ENCODE measurements at regions not wholly inside any gene's neighbourhood (a gene's known extent, or its start where the extent isn't known, plus 50 kb on each side); places are given as distances from the start of the nearest gene placed in this dataset.
A peak's percentile ranks its signal among the peaks of the same experiment; 100 is the strongest.

DNA sequence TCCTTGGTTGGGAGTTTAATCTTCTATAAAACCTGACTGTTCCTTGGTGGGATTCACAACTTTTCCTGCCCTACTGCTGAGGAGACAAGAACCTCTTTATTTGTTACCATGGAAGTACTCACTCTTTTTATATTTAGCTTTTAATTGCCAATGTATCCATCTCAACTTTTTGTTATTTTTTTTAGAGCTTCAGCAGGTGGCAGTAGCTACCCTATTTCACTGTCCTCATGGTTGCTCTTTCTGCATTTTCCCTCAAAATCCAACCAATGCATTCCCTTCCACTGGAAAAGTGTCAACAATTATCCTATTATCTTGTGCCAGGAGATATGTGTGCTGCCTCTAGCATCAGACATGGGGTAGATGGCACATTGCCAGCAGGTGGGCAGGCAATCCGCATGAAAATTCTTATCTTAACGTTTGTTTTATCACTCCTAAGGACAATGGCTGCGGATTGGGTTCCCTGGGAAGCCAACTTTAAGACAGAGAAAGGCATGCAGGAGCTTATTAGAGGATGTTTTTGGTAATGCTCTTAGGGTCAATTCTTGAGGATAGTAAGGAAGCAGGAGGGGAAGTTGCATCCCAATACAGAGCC lies 406.4 kb downstream of the SNAPC1 start:
- DNase-seq, result no peak

DNA sequence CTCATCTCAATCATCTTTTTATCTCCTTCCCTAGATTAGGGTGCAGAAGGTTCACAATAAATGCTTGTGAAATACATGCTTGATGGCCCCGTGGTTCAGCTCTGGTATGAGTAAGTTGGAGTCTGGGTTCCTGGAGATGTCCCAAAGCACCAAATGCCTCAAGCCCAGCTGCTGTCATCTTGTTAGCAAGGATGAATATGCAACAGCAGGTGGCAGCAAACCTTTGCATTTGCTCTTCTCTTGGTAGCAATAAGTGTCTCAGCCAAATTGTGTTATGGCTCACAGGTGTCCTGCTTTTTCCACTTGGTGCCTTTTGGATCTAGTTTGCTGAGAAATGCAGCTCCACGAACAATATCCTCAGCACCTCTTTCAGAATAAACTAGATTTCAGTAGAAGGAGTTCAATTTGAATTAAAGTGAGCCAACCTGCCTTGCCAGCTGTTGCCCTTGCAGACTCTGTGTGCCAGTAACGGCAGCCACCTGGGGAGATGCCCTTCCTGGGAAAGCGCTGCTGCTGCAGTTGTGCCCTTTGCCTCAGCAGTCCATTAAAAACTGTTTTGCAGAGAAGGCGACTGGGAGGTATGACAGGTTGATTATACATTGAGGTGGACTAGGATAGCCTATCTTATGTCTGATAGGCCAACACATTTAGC lies 417.3 kb downstream of the SNAPC1 start:
- DNase-seq, result peak; percentile 23

DNA sequence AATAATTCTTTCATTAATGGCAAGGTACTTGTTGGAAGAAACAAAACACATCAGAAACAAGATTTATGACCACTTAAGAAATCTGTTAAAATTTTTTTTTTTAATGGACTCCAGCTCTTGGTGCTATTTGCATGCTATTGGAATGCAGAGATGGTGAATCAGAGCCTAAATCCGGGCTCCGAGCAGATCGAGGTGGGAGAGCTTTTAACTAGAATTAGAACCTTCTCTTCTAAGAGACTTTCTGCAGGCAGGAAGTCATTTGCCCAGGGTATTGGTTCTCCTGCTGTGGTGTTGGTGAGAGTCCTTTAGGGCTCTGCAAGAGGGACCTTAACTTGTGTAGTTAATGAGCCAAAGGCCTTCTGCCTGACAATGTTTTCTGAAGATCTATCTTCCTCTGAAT lies 419.4 kb downstream of the SNAPC1 start:
- DNase-seq, result no peak

DNA sequence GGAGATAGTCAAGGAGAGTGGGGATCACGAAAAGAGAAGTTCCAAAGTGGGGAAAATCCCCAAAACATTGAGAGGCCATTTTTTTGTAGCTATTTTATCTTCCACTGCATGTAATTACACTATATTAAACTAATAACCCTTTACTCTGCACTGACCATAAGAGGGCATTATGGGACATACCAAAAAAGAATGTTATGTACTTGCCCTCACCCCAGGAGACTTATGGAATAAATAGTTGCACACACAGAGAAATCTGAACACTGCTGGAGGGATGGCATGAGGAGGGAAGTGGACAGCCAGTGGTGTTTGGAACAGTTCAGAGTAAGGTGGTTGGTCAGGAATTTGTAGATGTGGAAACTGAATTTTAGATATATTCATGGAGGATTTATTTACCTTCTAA lies 422.9 kb downstream of the SNAPC1 start:
- DNase-seq, result no peak

DNA sequence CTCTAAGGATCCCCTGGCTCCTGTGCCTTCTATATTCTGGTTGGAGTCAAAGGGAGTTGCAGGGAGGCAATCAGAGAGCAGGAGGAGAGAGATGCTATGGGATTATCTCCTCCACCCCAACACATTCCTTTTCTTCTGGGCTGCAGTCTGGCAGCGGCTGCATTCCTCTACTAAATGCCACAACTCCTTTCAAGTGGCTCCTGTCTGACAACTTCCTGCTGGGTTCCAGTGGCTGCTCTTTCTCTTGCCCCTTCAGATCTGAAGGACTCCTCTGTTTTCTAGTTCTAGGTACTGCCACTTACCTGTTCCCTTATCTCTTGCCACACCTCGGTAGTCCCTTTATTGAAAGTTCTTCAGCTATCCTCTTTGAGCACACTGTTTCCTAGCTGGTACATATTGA lies 425.0 kb downstream of the SNAPC1 start:
- DNase-seq, result no peak

DNA sequence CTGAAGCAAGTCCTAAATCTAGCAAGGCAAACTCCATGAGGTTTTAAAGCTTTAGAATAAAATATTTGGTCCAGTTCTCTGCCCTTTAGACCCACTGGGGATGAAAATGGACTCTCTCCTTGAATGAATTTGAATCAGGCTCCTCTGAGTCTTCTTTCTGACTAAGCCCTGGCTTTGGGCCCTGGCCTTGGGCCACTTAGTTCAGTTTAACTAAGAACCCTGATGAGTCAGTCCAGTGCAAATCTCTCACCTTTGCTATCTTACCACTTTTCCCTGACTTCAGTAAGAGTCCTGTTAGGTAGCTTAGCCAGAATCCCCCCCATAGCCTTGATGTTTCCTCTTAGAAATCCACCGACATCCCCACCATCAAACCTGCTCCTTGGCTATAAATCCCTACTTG lies 427.5 kb downstream of the SNAPC1 start:
- no peak for DNase-seq

DNA sequence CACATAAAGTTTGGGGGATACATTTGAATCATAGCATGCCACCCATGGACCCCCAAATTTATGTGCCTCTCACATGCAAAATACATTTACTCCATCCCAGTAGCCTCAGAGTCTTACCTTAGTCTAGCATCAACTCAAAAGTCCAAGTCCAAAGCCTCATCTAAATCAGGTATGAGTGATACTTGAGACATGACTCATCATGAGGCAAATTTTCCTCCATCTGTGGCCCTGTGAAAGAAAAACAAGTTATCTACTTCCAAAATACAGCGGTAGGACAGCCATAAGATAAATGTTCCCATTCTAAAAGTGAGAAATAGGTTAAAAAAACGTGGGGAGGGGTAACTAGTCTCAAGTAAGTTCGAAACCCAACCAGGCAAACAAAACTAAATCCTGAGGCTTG lies 444.2 kb downstream of the SNAPC1 start:
- no peak for DNase-seq

DNA sequence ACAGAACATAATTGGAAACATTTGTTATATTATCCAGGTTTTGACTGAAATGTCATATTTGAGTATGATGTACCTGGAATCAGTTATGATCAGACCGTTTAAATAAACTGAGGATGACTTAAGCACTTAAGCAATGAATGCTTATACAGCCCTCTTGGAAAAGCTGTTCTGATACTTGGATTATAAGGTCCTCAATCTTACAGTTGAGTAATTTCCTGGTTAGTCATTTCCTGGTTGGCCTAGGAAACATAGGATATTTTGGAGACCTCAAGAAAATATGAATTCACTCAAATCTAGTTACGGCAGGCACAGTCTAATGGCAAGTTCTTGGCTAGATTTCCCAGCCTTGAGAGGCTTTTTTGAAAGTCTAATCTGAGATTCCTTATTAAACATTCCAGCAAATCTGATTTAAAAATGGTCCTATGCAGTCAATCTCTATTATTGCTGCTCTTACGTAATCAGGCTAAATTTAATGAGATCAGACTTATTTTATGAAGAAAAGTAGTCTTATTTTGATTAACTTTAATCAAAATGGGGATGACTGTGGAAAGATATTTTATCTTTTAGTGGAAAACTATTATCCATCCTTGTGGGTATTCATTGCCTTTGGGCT lies 447.2 kb downstream of the SNAPC1 start:
- no peak for DNase-seq

DNA sequence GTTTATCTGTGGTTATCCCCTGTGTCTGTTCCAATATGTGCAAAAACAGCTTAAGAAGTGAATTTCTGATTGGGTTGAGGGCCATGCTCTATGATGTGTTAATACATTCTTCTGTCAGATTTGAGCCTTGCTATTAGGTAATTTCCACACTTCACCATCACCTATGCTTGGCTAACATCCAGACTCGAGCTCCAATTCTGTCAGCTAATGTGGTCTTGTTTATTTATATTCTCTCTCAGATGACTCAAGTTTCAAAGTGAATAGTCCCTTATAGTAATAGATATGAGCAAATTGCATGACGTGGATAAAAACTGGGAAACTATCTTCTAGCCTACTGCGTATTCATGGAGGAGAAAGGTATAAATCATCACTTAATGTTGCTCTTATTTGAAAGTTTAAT lies 451.3 kb downstream of the SNAPC1 start:
- DNase-seq, result peak; percentile 27

DNA sequence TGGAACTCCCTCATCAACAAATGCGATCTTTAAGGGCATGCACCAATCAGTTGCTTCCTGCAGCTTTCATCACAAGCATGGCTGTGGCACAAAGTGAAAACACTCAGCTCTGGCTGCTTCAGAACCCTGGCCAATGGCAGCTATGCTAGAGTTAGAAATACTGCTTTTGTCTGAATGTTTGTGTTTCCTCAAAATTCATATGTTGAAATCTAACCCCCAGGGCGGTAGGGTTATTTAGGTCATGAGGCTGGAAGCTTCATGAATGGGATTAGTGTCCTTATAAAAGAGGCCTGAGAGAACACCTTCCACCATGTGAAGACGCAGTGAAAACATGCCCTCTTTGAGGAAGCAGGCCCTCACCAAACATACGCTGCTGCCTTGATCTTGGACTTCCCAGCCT lies 453.9 kb downstream of the SNAPC1 start:
- DNase-seq, result no peak

DNA sequence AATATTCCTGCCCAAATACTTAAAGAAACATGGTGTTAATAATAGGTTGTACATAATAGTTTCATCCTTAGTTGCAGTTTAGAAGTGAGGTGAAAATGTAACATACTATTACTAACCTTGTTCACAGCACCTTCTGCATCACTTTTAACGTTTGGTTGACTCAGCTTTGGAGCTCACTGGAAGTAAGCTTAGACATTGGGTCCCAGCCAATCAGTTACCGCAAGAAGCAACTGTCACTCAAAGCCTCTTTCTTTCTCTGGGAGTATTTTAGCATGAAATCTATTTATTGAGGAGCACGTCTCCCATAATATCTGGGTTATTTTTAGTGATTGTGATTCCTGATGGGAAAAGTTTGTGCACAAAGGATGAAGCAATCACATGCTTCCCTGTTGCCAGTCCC lies 472.6 kb downstream of the SNAPC1 start:
- no peak for DNase-seq

DNA sequence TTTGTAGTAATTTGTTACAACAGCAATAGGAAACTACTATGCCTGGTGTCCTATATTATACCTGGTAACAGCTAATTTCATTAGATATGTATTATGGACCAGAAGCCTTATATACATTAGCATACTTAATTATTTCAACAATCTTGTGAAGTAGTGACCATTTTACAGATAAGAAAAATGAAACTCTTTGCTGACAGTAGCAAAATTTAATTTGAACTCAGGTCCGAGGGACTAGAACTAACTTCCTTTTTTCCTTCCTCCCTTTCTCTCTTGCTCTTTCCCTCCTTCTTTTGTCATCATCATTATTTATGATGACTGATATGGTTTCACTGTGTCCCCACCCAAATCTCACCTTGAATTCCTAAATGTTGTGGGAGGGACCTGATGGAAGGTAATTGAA lies 482.0 kb downstream of the SNAPC1 start:
- DNase-seq, result no peak

DNA sequence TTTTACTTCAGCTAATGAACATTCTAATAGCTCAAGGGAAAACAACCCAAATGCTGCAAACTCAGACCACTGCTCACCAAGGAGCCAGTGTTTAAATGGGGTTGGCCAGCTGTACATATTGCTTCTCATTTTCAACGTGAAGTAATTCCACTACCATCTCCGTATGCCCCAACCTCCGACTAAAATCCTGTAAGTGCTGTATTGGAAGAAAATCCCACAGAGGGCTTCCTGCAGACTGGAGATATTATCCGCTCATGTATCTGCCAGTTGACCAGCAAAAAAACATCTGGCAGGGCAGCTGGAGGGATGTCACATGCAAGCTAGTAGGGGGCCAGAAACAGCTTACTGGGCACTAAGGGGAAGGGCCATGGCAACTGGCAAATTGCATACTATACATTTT lies 485.0 kb downstream of the SNAPC1 start:
- DNase-seq, result no peak

DNA sequence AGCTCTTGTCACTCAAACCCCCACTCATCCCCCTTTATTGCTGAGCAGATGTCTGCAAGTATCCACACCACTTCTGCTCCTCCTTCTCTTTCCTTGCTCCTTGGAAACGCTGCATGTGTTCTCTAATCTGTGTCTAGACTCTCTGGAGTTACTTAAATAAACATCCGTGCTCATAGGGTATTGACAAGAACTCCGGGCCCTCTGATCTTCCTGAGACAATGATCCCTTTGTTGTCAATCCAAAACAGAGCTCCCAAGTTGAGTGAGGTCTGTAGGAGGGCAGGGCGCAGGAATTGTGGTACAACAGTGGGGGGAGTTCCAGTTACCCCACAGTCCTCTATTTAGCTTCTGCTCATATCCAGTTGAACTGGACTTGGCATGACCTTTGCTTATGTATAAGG lies 489.0 kb downstream of the SNAPC1 start:
- no peak for DNase-seq

DNA sequence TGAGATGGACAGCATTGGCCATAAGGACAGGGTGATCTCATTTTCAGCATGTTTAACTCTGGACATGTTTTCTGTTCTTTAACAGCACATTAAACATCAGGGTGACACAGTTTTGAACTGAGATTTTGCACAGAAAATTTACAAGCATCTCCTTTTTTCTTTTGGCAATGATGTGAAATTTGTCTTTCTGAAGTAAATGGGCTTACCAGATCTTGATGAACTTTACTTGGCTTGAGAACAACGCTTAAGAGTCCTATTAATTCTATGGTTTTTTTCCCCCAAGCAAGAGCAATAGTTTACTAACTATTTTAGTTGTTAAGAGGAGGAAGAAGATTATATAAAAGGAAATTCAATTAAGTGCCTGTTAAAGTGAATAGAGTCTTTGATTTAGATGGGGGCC lies 491.0 kb downstream of the SNAPC1 start:
- no peak for DNase-seq

DNA sequence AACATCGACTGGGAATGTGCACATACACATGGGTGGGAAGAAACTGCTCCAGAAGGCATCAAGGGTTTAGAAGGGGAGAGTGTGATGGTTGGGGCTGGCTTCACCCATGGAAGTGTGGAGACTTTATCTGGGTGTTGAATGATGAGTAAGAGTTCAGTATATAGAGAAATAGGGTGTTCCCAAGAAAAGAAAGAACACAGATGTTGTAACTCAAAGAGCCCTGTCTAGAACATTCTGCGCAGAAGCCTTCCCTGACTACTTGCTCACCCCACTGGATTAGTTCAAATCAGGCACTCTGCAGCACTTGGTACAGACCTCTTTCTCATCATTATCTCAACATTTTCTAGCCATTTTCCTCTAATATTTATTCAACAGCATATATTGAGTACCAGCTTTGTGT lies 491.7 kb downstream of the SNAPC1 start:
- no peak for DNase-seq

DNA sequence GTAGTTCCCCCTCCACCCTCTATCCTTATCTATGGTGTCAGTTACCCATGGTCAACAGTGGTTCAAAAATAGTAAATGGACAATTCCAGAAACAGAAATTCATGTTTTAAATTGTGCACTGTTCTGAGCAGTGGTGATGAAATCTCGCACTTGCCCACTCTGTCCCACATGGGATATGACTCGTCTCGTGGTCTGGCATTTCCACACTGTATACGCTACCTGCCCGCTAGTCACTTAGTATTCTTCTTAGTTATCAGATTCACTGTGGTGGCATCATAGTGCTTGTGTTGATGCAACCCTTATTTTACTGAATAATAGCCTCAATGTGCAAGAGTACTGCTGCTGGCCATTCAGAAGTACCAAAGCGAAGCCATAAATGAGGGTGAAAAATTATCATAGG lies 507.0 kb downstream of the SNAPC1 start:
- DNase-seq, result no peak

DNA sequence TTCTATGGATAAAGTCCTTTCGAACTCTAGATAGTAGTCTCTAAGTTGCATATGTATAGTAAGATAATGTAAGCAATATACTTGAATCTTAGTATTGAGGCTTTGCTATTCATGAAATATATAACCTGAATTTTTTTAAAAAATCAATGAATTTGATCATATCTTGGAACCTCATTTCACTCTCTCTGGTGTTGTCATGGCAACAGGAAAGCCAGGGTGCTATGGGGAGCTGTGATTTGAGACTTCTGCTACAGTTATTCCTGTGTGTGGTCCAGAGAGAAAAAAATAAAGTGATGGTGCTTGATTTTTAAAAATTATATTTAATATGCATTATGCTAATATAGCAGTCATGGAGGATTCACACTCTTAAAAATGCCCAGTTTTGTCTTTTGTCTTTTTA lies 508.0 kb downstream of the SNAPC1 start:
- DNase-seq, result no peak

DNA sequence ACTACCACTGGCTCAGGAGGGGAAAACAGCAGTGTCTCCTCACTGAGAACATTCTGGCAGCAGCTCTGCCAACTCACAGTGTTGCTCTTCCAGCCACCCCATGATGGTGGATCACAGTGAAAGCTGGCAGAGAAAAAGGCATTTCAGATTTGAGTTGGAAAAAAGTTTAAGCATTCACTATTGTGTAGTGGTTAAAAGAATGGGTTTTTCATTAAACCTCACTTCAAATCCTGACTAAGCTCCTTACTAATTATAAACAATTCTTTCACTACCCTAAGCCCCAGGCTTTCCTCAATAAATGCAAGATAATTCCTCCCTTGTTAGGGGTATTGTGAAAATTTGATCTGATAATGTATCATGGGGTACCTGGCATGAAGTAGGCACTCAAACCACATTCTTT lies 518.1 kb downstream of the SNAPC1 start:
- no peak for DNase-seq

DNA sequence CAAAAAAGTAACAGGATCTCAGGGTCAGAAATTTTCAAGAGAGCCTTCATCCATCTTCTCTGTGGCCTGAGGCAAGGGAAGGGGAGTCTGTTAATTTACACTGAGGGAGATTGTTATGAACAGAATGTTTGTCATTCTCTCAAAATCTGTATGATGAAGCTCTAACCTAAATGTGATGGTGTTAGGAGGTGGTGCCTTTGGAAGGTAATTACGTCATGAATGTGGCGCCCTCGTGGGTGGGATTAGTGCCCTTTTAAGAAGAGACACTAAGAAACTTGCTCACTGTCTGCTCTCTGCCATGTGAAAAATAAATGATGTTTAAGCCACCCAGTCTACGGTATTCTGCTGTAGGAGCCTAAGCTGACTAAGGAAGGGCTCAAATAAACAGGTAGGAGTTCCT lies 521.6 kb downstream of the SNAPC1 start:
- DNase-seq, result no peak

DNA sequence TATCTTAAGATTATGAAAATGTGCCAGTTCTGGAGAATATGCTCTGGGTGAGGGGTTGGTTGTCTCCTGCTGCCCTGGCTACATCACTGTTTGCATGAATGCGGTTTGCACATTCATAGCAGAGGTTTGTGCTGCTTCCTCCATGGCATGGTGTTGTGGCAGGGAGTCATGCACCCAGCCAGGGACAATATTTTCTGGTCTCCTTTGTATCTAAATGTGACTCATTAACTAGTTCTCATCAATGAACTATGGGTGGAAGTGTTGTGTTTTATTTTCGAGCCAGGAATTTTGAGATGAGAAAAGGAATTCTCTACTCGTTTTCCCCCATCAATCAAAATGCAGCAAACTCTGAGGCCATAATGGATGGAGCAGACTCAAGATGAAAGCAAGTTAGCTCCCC lies 527.3 kb downstream of the SNAPC1 start:
- DNase-seq, result no peak

DNA sequence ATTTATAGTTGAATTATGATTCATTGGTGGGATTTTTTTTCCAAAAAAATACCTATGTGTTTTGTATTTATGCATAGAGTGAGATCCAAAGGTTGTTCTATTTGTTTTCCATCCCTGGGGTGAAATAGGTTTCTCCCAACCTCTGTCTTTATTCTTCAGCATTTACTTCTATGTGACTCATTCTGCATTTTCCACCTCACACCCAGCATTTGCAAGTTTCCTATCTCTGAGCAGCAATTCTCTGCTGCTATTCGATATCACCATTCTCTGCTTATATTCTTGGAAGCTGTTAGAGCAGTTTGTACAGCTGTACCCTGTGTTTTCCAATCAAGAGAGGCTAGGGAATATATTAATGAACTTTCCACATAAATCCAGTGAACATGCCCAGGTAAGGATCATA lies 538.9 kb downstream of the SNAPC1 start:
- DNase-seq, result no peak

DNA sequence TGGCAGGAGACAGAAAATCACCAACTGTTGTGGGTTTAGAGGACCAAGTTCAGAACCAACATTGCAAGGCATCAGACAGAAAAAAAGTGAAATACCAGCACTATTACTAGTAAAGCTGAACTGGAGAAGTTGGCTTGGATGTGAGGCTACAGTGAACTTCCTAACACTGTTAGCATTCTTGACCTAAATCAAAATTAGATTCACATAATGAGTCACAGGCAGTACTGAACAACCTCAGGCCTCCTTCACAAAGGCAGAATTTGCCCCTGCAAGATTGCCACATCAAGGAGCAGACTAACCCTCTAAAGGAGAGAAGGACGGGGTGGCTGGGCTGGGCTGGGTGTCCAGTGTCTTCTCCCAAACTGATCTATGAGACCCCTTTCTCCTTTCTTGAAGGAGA lies 539.7 kb downstream of the SNAPC1 start:
- DNase-seq, result no peak

DNA sequence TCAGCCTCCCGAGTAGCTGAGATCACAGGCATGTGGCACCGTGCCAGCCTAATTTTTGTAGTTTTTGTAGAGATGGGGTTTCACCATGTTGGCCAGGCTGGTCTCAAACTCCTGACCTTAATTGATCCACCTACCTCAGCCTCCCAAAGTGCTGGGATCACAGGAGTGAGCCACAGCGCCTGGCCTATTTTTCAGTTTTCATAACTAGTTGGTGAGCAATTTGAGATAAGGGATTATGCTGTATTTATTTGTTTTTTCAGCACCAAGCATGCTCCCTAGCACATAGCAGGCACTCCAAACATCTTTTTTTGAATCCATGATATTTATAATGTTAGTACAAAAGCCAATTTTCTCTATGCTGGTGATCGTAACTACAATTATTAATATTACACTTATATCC lies 541.2 kb downstream of the SNAPC1 start:
- DNase-seq, result no peak

DNA sequence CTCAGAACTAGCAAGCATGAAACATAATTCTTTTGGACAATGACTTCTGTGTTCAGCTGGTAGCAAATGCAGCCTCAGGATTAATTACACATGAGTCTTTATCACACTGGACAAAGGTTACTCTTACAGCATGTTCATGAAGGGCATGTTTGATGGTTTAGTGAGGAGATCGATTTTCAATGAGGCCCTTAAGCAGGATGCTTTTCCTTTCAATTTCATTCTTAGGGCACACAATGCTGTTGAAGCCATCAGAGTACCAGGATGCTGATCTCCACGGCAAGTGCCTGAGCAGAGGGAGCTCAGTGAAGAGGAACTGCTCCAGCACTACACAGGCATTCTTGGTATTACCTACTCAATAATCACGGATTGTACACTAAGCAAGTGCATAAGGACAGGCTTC lies 542.0 kb downstream of the SNAPC1 start:
- no peak for DNase-seq
